ENCODE measurements at regions not wholly inside any gene's neighbourhood (a gene's known extent, or its start where the extent isn't known, plus 50 kb on each side); places are given as distances from the start of the nearest gene placed in this dataset.

DNA sequence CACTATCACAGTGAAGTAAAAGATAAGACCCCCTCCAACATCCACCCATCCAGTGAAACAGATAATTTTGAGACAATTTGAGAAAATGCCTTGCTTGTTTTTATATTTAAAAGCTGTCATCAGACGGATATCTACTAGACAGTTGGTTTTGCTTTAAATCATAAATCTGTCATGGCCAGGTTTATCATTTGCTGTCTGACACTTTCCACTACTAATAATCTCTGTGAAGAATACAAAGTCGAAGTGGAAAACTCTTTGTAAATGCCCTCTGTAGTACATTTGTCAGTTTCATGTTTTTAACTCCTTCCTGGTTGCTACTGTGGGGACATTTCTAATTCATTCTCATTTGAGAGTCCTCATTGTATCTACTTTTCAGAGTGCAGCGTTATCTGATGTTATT, 1606.2 kb upstream of the PCDH7 start:
- TF ChIP-seq, protein P1, sequence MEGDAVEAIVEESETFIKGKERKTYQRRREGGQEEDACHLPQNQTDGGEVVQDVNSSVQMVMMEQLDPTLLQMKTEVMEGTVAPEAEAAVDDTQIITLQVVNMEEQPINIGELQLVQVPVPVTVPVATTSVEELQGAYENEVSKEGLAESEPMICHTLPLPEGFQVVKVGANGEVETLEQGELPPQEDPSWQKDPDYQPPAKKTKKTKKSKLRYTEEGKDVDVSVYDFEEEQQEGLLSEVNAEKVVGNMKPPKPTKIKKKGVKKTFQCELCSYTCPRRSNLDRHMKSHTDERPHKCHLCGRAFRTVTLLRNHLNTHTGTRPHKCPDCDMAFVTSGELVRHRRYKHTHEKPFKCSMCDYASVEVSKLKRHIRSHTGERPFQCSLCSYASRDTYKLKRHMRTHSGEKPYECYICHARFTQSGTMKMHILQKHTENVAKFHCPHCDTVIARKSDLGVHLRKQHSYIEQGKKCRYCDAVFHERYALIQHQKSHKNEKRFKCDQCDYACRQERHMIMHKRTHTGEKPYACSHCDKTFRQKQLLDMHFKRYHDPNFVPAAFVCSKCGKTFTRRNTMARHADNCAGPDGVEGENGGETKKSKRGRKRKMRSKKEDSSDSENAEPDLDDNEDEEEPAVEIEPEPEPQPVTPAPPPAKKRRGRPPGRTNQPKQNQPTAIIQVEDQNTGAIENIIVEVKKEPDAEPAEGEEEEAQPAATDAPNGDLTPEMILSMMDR (IDR thresholded peaks at IDR 0.05) = no peak
- no peak for TF ChIP-seq POLR2A (IDR thresholded peaks at IDR 0.05)

All from heart left ventricle (tissue), 13 donors.